ENCODE measurements at regions not wholly inside any gene's neighbourhood (a gene's known extent, or its start where the extent isn't known, plus 50 kb on each side); places are given as distances from the start of the nearest gene placed in this dataset.

- ChIA-PET POLR2A (no interaction called here), CTCF (no interaction called here)
- ATAC-seq, result no peak
- H3K36me3 ChIP-seq (ENCODE audit: control insufficient read depth in 2 of 3, insufficient read depth in 3 of 3, low read length in 3 of 3), result no peaks in the 10 kb centered on the region
- DNase-seq, result no peak
- no peak overlapping the region for H3K27ac ChIP-seq (ENCODE audit: low read depth, low read length)
- no peaks in the 10 kb centered on the region for H3K36me3 Mint-ChIP-seq
- H3K9me3 ChIP-seq (ENCODE audit: control insufficient read depth in 2 of 3, low read length in 3 of 3), result no peaks in the 10 kb centered on the region
- no peaks in the 10 kb centered on the region for H3K4me1 ChIP-seq (ENCODE audit: control insufficient read depth in 2 of 2, insufficient read depth in 2 of 2, low read length in 2 of 2)
- H3K27me3 ChIP-seq (ENCODE audit: control insufficient read depth in 2 of 2, insufficient read depth in 2 of 2, low read length in 2 of 2), result no peaks in the 10 kb centered on the region
- H3K27ac Mint-ChIP-seq, result no peak overlapping the region
- no peaks in the 10 kb centered on the region for H3K4me1 Mint-ChIP-seq
- no peak overlapping the region for H3K4me3 Mint-ChIP-seq
- peaks cover 0 to 4% (median 0%) of the 10 kb centered on the region in 5 donors for H3K27me3 Mint-ChIP-seq
- intact Hi-C loops (cut with micrococcal nuclease), result no loop called here
- H3K4me3 ChIP-seq (ENCODE audit: low read length), result no peak overlapping the region
- peaks cover 0 to 12% (median 0%) of the 10 kb centered on the region in 11 donors for H3K9me3 Mint-ChIP-seq
Measured at GRCh38 chr1:164977561-164977960, 379.0 kb downstream of the LMX1A start.

DNA sequence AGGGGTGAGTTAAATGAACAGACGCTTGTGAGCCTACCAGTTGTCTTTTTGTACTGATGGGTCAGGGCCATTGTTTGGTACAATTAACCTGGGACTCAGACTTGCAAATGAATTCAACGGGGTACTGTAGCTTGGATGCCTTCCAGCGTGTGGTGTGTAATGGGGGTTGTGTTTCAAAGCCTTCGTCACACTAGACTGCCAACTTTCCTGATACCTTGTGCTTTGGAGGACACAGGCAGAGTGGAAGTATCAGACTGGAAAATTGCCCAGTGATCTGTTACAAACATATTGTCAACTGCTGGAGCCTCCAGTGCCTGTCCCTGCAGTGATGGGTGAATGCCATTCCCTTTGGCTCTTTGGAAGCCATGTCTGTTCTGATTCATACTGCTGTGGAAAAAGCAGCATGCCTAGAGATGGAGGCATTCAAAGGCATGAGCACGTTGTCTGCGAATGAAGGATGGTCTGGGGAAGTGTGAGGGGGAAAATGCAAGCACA lies 384.5 kb downstream of the LMX1A start:
- intact Hi-C loops (cut with micrococcal nuclease), result no loop called here
- H3K9me3 ChIP-seq (ENCODE audit: control insufficient read depth in 2 of 3, low read length in 3 of 3), result no peaks in the 10 kb centered on the region
- Mint-ChIP-seq H3K27me3 (peaks cover 0 to 2% (median 0%) of the 10 kb centered on the region in 5 donors), H3K4me1 (no peaks in the 10 kb centered on the region), H3K9me3 (peaks cover 0 to 7% (median 3%) of the 10 kb centered on the region in 11 donors), H3K36me3 (no peaks in the 10 kb centered on the region), H3K4me3 (no peak overlapping the region), H3K27ac (no peak overlapping the region)
- no peak overlapping the region for H3K4me3 ChIP-seq (ENCODE audit: low read length)
- no peaks in the 10 kb centered on the region for H3K27me3 ChIP-seq (ENCODE audit: control insufficient read depth in 2 of 2, insufficient read depth in 2 of 2, low read length in 2 of 2)
- DNase-seq (no peak), ATAC-seq (no peak)
- no peak overlapping the region for H3K27ac ChIP-seq (ENCODE audit: low read depth, low read length)
- ChIA-PET CTCF (no interaction called here), POLR2A (interaction anchor here (0.5 kb wide), 1 partner anchor 105 kb away, joined by 3 read pairs; no protein-coding TSS in a partner anchor)
- no peaks in the 10 kb centered on the region for H3K36me3 ChIP-seq (ENCODE audit: control insufficient read depth in 2 of 3, insufficient read depth in 3 of 3, low read length in 3 of 3)
- no peaks in the 10 kb centered on the region for H3K4me1 ChIP-seq (ENCODE audit: control insufficient read depth in 2 of 2, insufficient read depth in 2 of 2, low read length in 2 of 2)

GRCh38 chr1:164971391-164971790 lies 385.1 kb downstream of the LMX1A start:
- Mint-ChIP-seq H3K4me3 (no peak overlapping the region), H3K9me3 (peaks cover 0 to 10% (median 3%) of the 10 kb centered on the region in 11 donors), H3K27ac (no peak overlapping the region), H3K4me1 (no peaks in the 10 kb centered on the region), H3K27me3 (no peaks in the 10 kb centered on the region), H3K36me3 (no peaks in the 10 kb centered on the region)
- CTCF ChIA-PET, result no interaction called here
- Histone ChIP-seq H3K9me3 (ENCODE audit: control insufficient read depth in 2 of 3, low read length in 3 of 3) (no peaks in the 10 kb centered on the region), H3K4me1 (ENCODE audit: control insufficient read depth in 2 of 2, insufficient read depth in 2 of 2, low read length in 2 of 2) (no peaks in the 10 kb centered on the region), H3K36me3 (ENCODE audit: control insufficient read depth in 2 of 3, insufficient read depth in 3 of 3, low read length in 3 of 3) (no peaks in the 10 kb centered on the region), H3K27ac (ENCODE audit: low read depth, low read length) (no peak overlapping the region), H3K27me3 (ENCODE audit: control insufficient read depth in 2 of 2, insufficient read depth in 2 of 2, low read length in 2 of 2) (no peaks in the 10 kb centered on the region), H3K4me3 (ENCODE audit: low read length) (no peak overlapping the region)
- POLR2A ChIA-PET, result interaction anchor here (0.5 kb wide), 1 partner anchor 105 kb away, joined by 3 read pairs; no protein-coding TSS in a partner anchor
- DNase-seq, result no peak
- intact Hi-C loops (cut with micrococcal nuclease), result no loop called here
- no peak for ATAC-seq

GRCh38 chr1:164969253-164969652 lies 387.3 kb downstream of the LMX1A start:
- POLR2A ChIA-PET, result interaction anchor here (0.5 kb wide), 1 partner anchor 12 kb away, joined by 3 read pairs; no protein-coding TSS in a partner anchor
- DNase-seq (no peak), ATAC-seq (no peak)
- H3K4me3 ChIP-seq (ENCODE audit: low read length), result no peak overlapping the region
- H3K4me1 ChIP-seq (ENCODE audit: control insufficient read depth in 2 of 2, insufficient read depth in 2 of 2, low read length in 2 of 2), result no peaks in the 10 kb centered on the region
- Mint-ChIP-seq H3K27me3 (no peaks in the 10 kb centered on the region), H3K4me3 (no peak overlapping the region), H3K9me3 (peaks cover 0 to 10% (median 3%) of the 10 kb centered on the region in 11 donors), H3K27ac (no peak overlapping the region), H3K36me3 (no peaks in the 10 kb centered on the region), H3K4me1 (no peaks in the 10 kb centered on the region)
- intact Hi-C loops (cut with micrococcal nuclease), result no loop called here
- CTCF ChIA-PET, result no interaction called here
- H3K27me3 ChIP-seq (ENCODE audit: control insufficient read depth in 2 of 2, insufficient read depth in 2 of 2, low read length in 2 of 2), result no peaks in the 10 kb centered on the region
- H3K9me3 ChIP-seq (ENCODE audit: control insufficient read depth in 2 of 3, low read length in 3 of 3), result no peaks in the 10 kb centered on the region
- no peak overlapping the region for H3K27ac ChIP-seq (ENCODE audit: low read depth, low read length)
- H3K36me3 ChIP-seq (ENCODE audit: control insufficient read depth in 2 of 3, insufficient read depth in 3 of 3, low read length in 3 of 3), result no peaks in the 10 kb centered on the region

GRCh38 chr1:164967300-164967699 lies 389.2 kb downstream of the LMX1A start:
- Mint-ChIP-seq H3K27ac (no peak overlapping the region), H3K27me3 (no peaks in the 10 kb centered on the region), H3K9me3 (peaks cover 0 to 19% (median 6%) of the 10 kb centered on the region in 11 donors), H3K4me1 (peaks cover 0 to 4% (median 0%) of the 10 kb centered on the region in 7 donors), H3K4me3 (no peak overlapping the region), H3K36me3 (no peaks in the 10 kb centered on the region)
- Histone ChIP-seq H3K27ac (ENCODE audit: low read depth, low read length) (no peak overlapping the region), H3K27me3 (ENCODE audit: control insufficient read depth in 2 of 2, insufficient read depth in 2 of 2, low read length in 2 of 2) (no peaks in the 10 kb centered on the region), H3K4me1 (ENCODE audit: control insufficient read depth in 2 of 2, insufficient read depth in 2 of 2, low read length in 2 of 2) (no peaks in the 10 kb centered on the region), H3K4me3 (ENCODE audit: low read length) (no peak overlapping the region), H3K36me3 (ENCODE audit: control insufficient read depth in 2 of 3, insufficient read depth in 3 of 3, low read length in 3 of 3) (no peaks in the 10 kb centered on the region), H3K9me3 (ENCODE audit: control insufficient read depth in 2 of 3, low read length in 3 of 3) (peaks cover 0 to 2% (median 0%) of the 10 kb centered on the region in 3 experiments)
- POLR2A ChIA-PET, result no interaction called here
- CTCF ChIA-PET, result no interaction called here
- DNase-seq, result no peak
- intact Hi-C loops (cut with micrococcal nuclease), result no loop called here
- no peak for ATAC-seq

DNA sequence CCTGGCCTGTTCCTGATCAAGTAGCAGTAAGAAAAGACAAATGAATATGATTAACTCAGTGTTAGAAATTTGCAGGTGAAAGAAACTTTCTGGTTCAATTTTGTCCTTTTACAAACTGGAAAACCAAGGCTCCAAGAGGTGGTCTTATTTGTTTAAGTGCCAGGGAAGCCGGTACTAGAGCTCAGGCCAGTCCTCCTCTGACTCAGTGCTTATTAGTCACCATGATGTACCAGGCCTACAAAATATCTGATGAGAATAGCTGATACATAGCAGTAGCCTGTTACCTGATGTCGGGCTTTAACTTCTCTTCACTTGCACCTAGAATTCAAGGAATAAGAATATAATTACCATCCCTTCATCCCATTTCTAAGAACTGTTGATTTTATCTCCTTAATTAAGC lies 394.8 kb downstream of the LMX1A start:
- Histone ChIP-seq H3K4me3 (ENCODE audit: low read length) (no peak overlapping the region), H3K4me1 (ENCODE audit: control insufficient read depth in 2 of 2, insufficient read depth in 2 of 2, low read length in 2 of 2) (no peaks in the 10 kb centered on the region), H3K27ac (ENCODE audit: low read depth, low read length) (no peak overlapping the region), H3K9me3 (ENCODE audit: control insufficient read depth in 2 of 3, low read length in 3 of 3) (peaks cover 0 to 2% (median 0%) of the 10 kb centered on the region in 3 experiments), H3K36me3 (ENCODE audit: control insufficient read depth in 2 of 3, insufficient read depth in 3 of 3, low read length in 3 of 3) (no peaks in the 10 kb centered on the region), H3K27me3 (ENCODE audit: control insufficient read depth in 2 of 2, insufficient read depth in 2 of 2, low read length in 2 of 2) (no peaks in the 10 kb centered on the region)
- ChIA-PET CTCF (interaction anchor here (0.7 kb wide), 1 partner anchor 77 kb away, joined by 3 read pairs; no protein-coding TSS in a partner anchor), POLR2A (no interaction called here)
- Mint-ChIP-seq H3K4me1 (peaks cover 0 to 4% (median 0%) of the 10 kb centered on the region in 7 donors), H3K27ac (no peak overlapping the region), H3K4me3 (no peak overlapping the region), H3K36me3 (no peaks in the 10 kb centered on the region), H3K27me3 (no peaks in the 10 kb centered on the region), H3K9me3 (peaks cover 0 to 19% (median 8%) of the 10 kb centered on the region in 11 donors)
- no peak for DNase-seq
- intact Hi-C loops (cut with micrococcal nuclease), result no loop called here
- ATAC-seq, result no peak

DNA sequence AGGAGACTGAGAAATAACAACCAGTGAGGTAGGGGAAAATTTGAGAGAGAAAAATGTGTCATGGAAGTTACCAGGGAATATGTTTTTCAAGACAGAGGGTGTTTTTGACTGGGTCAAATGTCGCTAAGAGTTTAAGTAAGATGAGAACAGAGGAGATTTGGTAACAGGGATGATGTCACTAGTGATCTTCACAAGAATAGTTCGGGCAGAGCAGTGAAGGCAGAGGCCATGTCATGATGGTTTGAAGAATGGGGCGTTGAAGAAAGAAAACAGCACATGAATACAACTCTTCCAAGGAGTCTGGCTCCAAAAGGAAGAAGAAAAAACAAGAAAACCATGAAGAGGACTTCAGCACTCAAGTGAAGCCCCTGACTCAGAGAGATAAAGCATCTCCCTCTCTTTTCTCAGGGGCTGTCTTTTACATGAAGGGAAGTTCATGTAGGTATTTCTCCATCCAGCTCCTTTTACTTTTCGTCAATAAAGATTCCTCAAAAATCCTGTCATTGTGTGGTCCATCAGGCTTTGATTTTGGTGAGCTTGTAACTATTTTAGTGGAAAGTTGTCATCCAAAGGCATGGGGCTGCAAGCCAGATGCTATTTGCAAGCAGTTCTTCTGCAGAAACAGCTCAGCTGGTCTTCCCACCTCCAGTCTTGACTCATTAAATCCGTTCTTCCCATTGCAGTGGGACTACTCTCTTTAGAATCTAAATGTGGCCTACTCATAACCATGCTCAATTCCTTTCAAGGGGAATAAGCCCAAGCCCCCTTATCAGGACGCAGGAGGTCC lies 397.3 kb downstream of the LMX1A start:
- H3K27ac Mint-ChIP-seq, result no peak overlapping the region
- POLR2A ChIA-PET, result no interaction called here
- no peak for ATAC-seq

More for the DNA sequence above, 397.3 kb downstream of the LMX1A start:
- DNase-seq, result no peak
- H3K36me3 Mint-ChIP-seq, result no peaks in the 10 kb centered on the region
- Histone ChIP-seq H3K27me3 (ENCODE audit: control insufficient read depth in 2 of 2, insufficient read depth in 2 of 2, low read length in 2 of 2) (no peaks in the 10 kb centered on the region), H3K36me3 (ENCODE audit: control insufficient read depth in 2 of 3, insufficient read depth in 3 of 3, low read length in 3 of 3) (no peaks in the 10 kb centered on the region), H3K4me3 (ENCODE audit: low read length) (no peak overlapping the region), H3K9me3 (ENCODE audit: control insufficient read depth in 2 of 3, low read length in 3 of 3) (peaks cover 0 to 2% (median 0%) of the 10 kb centered on the region in 3 experiments), H3K4me1 (ENCODE audit: control insufficient read depth in 2 of 2, insufficient read depth in 2 of 2, low read length in 2 of 2) (no peaks in the 10 kb centered on the region), H3K27ac (ENCODE audit: low read depth, low read length) (no peak overlapping the region)
- CTCF ChIA-PET, result no interaction called here
- intact Hi-C loops (cut with micrococcal nuclease), result no loop called here
- no peaks in the 10 kb centered on the region for H3K27me3 Mint-ChIP-seq
- H3K9me3 Mint-ChIP-seq, result peaks cover 0 to 14% (median 9%) of the 10 kb centered on the region in 11 donors
- peaks cover 0 to 4% (median 0%) of the 10 kb centered on the region in 7 donors for H3K4me1 Mint-ChIP-seq
- H3K4me3 Mint-ChIP-seq, result no peak overlapping the region

Measured in naive thymus-derived CD4-positive, alpha-beta T cell (primary cell).